Caco-2 (cell line): ENCODE measurements at regions not wholly inside any gene's neighbourhood (a gene's known extent, or its start where the extent isn't known, plus 50 kb on each side); places are given as distances from the start of the nearest gene placed in this dataset.

Experiments used
- BruUV-seq: library from RNA; stranded (reverse); fragments of 400-500 nt; replicated peaks from 2 replicates; lab custom pipeline; 2021; lab: Mats Ljungman, UMichigan
- CTCF ChIA-PET: fragments of 300-600 bp; sonication (Branson Sonifier 250); formaldehyde crosslinking; loops from one replicate; lab custom pipeline; 2022; ENCODE audit warnings: antibody characterized with exemption; lab: Charles Lee
- POLR2A ChIA-PET: fragments of 300-600 bp; sonication (Branson Sonifier 250); formaldehyde crosslinking; loops from one replicate; lab custom pipeline; 2022; ENCODE audit warnings: antibody characterized with exemption; lab: Charles Lee
- DNase-seq, 2 experiments: peaks; one replicate each; pipeline versions ENCODE4 v3.0.0 to v3.0.0-alpha.2; 2020 to 2022
- H3K27me3 ChIP-seq: replicated peaks from 2 replicates; pipeline ENCODE4 v1.6.0; 2011; ENCODE audit warnings: low read length; ENCODE audit not compliant: control insufficient read depth, insufficient read depth
- H3K36me3 ChIP-seq: 2 replicates; pipeline ENCODE4 v1.5.1; 2011; ENCODE audit warnings: low read length; ENCODE audit not compliant: control insufficient read depth, insufficient read depth
- H3K4me1 ChIP-seq: fragments of 250-450 bp; sonication (Bioruptor Pico); 2 replicates; pipeline ENCODE4 v1.5.1; 2020; ENCODE audit warnings: mild to moderate bottlenecking
- H3K4me3 ChIP-seq: 2 replicates; pipeline ENCODE4 v1.5.1; 2011; ENCODE audit warnings: low read depth, mild to moderate bottlenecking, control low read depth, low read length
- H3K9me3 ChIP-seq: fragments of 250-450 bp; sonication (Bioruptor Pico); 2 replicates; pipeline ENCODE4 v1.5.1; 2020; ENCODE audit warnings: mild to moderate bottlenecking, moderate library complexity
- H3K27ac Mint-ChIP-seq: one replicate; pipeline ENCODE4 v1.8.0; 2022; ENCODE audit warnings: mixed read lengths; ENCODE audit not compliant: unreplicated experiment
- H3K27me3 Mint-ChIP-seq: one replicate; pipeline ENCODE4 v1.8.0; 2022; ENCODE audit warnings: mixed read lengths; ENCODE audit not compliant: insufficient read depth, unreplicated experiment
- H3K36me3 Mint-ChIP-seq: one replicate; pipeline ENCODE4 v1.8.0; 2022; ENCODE audit warnings: mild to moderate bottlenecking, mixed read lengths; ENCODE audit not compliant: insufficient read depth, unreplicated experiment
- H3K4me1 Mint-ChIP-seq: one replicate; pipeline ENCODE4 v1.8.0; 2022; ENCODE audit warnings: low read depth, mixed read lengths; ENCODE audit not compliant: unreplicated experiment
- H3K4me3 Mint-ChIP-seq: one replicate; pipeline ENCODE4 v1.8.0; 2022; ENCODE audit warnings: mild to moderate bottlenecking, moderate library complexity, mixed read lengths; ENCODE audit not compliant: unreplicated experiment
- H3K9me3 Mint-ChIP-seq: one replicate; pipeline ENCODE4 v1.8.0; 2022; ENCODE audit warnings: mixed read lengths; ENCODE audit not compliant: unreplicated experiment
- CTCF ChIP-seq, 2 experiments: fragments of 200-600 bp in 1 of 2; IDR thresholded peaks; 1 replicate in 1 of 2; 2 replicates in 1 of 2; pipeline versions ENCODE4 v1.5.1 to v1.8.0; 2011 to 2022; ENCODE audit warnings: antibody characterized with exemption in 1 of 2, control low read depth in 1 of 2, inconsistent platforms in 1 of 2, low read depth in 1 of 2, low read length in 1 of 2, mild to moderate bottlenecking in 1 of 2, moderate library complexity in 1 of 2; ENCODE audit not compliant: insufficient read depth in 1 of 2, severe bottlenecking in 1 of 2, unreplicated experiment in 1 of 2
- intact Hi-C: fragments of 100-400 bp; cut with micrococcal nuclease; formaldehyde crosslinking; loops from one replicate; pipeline ENCODE4 v1.10.0; 2022; ENCODE audit not compliant: unreplicated experiment

- H3K4me1 ChIP-seq = no peaks in the 10 kb centered on the region
- BruUV-seq = no TSS peak
- Mint-ChIP-seq H3K9me3 (no peaks in the 10 kb centered on the region), H3K36me3 (no peaks in the 10 kb centered on the region), H3K4me3 (no peak overlapping the region), H3K4me1 (no peaks in the 10 kb centered on the region), H3K27ac (no peak overlapping the region), H3K27me3 (peaks cover 3% of the 10 kb centered on the region)
- no peak overlapping the region for H3K4me3 ChIP-seq
- H3K36me3 ChIP-seq = no peaks in the 10 kb centered on the region
- no peak for DNase-seq
- POLR2A ChIA-PET = no interaction called here
- TF ChIP-seq CTCF (IDR thresholded peaks at IDR 0.05; ENCODE audit: insufficient read depth in 1 of 2, low read depth in 1 of 2, low read length in 1 of 2, severe bottlenecking in 1 of 2, unreplicated experiment in 1 of 2) = no peak
- no peaks in the 10 kb centered on the region for H3K27me3 ChIP-seq
- H3K9me3 ChIP-seq = no peaks in the 10 kb centered on the region
- CTCF ChIA-PET = no interaction called here
- intact Hi-C loops = loop anchor here (10.0 kb wide), 1 partner anchor 366 kb away; no protein-coding TSS in a partner anchor
Measured at GRCh38 chr11:80868831-80869230, 1428.0 kb upstream of the TENM4 start.

- Histone ChIP-seq H3K4me1 (no peaks in the 10 kb centered on the region), H3K27me3 (no peaks in the 10 kb centered on the region), H3K36me3 (no peaks in the 10 kb centered on the region), H3K4me3 (no peak overlapping the region), H3K9me3 (no peaks in the 10 kb centered on the region)
- H3K36me3 Mint-ChIP-seq = no peaks in the 10 kb centered on the region
- no peaks in the 10 kb centered on the region for H3K9me3 Mint-ChIP-seq
- no peak for TF ChIP-seq CTCF (IDR thresholded peaks at IDR 0.05; ENCODE audit: insufficient read depth in 1 of 2, low read depth in 1 of 2, low read length in 1 of 2, severe bottlenecking in 1 of 2, unreplicated experiment in 1 of 2)
- CTCF ChIA-PET = no interaction called here
- no peak overlapping the region for H3K27ac Mint-ChIP-seq
- peaks cover 3% of the 10 kb centered on the region for H3K27me3 Mint-ChIP-seq
- BruUV-seq = no TSS peak
- intact Hi-C loops = loop anchor here (10.0 kb wide), 1 partner anchor 373 kb away; no protein-coding TSS in a partner anchor
- POLR2A ChIA-PET = no interaction called here
- H3K4me3 Mint-ChIP-seq = no peak overlapping the region
- no peak for DNase-seq
- no peaks in the 10 kb centered on the region for H3K4me1 Mint-ChIP-seq
Measured at GRCh38 chr11:80862011-80862410, 1421.2 kb upstream of the TENM4 start.

GRCh38 chr11:80861193-80861592, 1420.4 kb upstream of the TENM4 start:
- intact Hi-C loops = loop anchor here (10.0 kb wide), 1 partner anchor 374 kb away; no protein-coding TSS in a partner anchor
- H3K4me1 ChIP-seq = no peaks in the 10 kb centered on the region

More at GRCh38 chr11:80861193-80861592, 1420.4 kb upstream of the TENM4 start:
- no peaks in the 10 kb centered on the region for H3K4me1 Mint-ChIP-seq
- H3K36me3 Mint-ChIP-seq = no peaks in the 10 kb centered on the region
- Histone ChIP-seq H3K36me3 (no peaks in the 10 kb centered on the region), H3K4me3 (no peak overlapping the region), H3K27me3 (no peaks in the 10 kb centered on the region), H3K9me3 (no peaks in the 10 kb centered on the region)
- no peaks in the 10 kb centered on the region for H3K27me3 Mint-ChIP-seq
- H3K4me3 Mint-ChIP-seq = no peak overlapping the region
- ChIA-PET CTCF (no interaction called here), POLR2A (no interaction called here)
- no peak overlapping the region for H3K27ac Mint-ChIP-seq
- no peak for DNase-seq
- TF ChIP-seq CTCF (IDR thresholded peaks at IDR 0.05; ENCODE audit: insufficient read depth in 1 of 2, low read depth in 1 of 2, low read length in 1 of 2, severe bottlenecking in 1 of 2, unreplicated experiment in 1 of 2) = no peak
- no peaks in the 10 kb centered on the region for H3K9me3 Mint-ChIP-seq
- no TSS peak for BruUV-seq
